ENCODE measurements at regions not wholly inside any gene's neighbourhood (a gene's known extent, or its start where the extent isn't known, plus 50 kb on each side); places are given as distances from the start of the nearest gene placed in this dataset.

DNA sequence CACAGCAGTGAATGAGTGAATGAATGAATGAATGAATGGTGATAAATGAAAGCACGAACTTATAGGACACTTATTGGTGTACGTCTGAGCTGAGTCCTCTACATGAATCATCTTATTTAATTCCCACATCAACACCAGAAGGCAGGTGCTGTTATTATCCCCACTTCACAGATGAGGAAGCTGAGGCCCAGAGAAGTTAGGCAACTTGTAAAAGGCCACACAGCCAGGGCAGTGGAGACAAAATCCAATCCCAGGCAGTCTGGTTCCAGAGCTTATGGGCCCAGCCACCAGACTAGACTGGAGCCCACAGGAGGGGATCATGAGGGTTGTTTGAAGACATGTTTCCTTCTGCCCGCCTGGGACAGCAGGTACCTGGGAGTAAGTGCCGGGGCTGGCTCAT is 364.0 kb downstream of the MN1 start:
- no peak for DNase-seq

GRCh38 chr22:27438271-27438980 is 363.1 kb downstream of the MN1 start:
- DNase-seq, result no peak

- DNase-seq, result no peak
Observed at GRCh38 chr22:27439131-27439530, 362.4 kb downstream of the MN1 start.

- no peak for DNase-seq
Observed at GRCh38 chr22:27440304-27440865, 361.2 kb downstream of the MN1 start.

- no peak for DNase-seq
Observed at GRCh38 chr22:27441706-27442475, 359.7 kb downstream of the MN1 start.

DNA sequence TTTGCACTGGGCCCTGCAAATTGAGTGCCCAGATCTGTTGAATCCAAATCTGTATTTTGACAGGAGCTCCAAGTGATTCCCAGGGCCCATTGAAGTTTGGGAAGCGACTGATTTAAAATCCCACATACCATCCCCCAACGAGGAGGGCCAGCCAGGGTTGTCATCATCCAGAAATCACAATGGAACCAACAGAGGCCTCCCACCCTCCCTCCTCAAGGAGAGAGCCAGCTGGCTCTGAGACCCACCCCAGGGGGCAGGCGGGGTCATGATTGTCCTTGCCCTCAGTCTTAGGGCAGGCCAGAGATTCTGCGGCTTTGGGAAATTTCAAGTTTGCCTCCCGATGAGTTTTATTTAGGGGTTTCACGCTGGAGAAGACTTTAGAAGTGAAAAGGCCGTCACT is 358.2 kb downstream of the MN1 start:
- no peak for DNase-seq

- no peak for DNase-seq
Observed at GRCh38 chr22:27445881-27446280, 355.7 kb downstream of the MN1 start.

- no peak for DNase-seq
Observed at GRCh38 chr22:27447289-27447688, 354.3 kb downstream of the MN1 start.

DNA sequence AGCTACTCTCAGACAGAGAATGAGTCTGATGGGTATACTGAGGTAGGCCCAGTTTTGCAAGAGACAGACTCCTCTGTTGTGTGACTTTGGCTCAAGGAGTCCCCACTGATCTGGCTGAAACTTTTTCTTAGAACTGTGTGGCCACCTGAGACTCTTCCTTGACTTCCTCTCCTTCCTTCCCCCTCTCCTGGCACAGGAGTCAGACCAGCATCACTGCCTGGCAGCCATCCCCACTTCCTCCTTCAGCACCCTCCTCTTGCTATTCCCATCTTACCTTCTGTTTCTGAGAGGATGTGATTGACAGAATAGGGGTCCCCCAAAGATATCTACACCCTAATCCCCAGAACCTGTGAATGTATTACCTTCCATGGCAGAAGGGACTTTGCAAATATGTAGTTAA is 351.1 kb downstream of the MN1 start:
- no peak for DNase-seq

DNA sequence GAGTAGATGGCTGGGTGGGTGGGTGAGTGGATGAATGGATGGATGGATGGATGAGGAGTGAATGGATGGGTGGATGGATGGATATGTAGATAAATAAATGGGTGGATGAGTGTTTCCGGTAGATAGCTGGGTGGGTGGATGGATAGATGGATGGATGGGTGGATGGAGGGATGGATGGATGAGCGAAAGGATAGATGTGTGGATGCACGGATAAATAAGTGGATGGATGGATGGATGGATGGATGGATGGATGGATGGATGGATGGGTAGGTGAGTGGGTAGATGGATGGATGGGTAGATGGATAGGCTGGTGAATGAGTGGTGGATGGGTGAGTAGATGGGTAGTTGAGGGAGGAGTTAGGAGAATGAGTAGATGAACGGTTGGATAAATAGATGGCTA is 349.3 kb downstream of the MN1 start:
- no peak for DNase-seq

DNA sequence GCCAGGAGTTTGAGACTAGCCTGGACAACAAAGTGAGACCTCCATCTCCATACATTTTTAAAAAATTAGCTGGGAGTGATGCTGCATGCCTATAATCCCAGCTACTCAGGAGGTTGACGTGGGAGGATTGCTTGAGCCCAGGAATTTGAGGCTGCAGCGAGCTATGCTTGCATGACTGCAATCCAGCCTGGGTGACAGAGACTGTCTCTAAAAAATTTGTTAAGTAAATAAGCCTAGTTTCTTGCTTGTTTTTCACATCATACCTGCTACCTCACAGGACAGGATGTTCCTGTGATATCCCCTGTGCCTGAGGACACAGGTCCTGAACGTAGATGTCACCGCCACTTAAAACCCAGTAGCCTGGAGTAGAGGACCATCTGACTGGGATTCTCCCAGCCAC is 348.6 kb downstream of the MN1 start:
- no peak for DNase-seq

DNA sequence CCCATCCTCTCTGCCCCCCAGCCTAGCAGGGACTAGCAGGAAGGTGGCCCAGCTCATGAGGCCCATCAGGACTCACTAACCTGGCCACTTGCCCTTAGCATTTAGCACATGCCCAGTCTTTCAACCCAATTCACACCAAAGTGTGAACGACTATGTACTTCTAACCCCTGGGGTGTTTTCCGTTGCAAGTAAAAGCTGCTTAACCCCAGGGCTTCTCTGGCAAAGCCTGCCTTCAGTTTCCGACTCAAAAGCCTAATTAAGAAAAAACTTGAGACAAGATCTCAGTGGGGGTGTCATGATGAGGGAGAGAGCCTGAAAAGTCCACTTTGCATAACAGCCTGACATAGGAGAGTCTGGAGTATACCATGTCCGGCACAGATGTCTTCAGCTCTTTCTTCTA is 347.8 kb downstream of the MN1 start:
- DNase-seq, result no peak

GRCh38 chr22:27454807-27455450 is 346.6 kb downstream of the MN1 start:
- no peak for DNase-seq

GRCh38 chr22:27455526-27455925 is 346.0 kb downstream of the MN1 start:
- no peak for DNase-seq

GRCh38 chr22:27456696-27457503 is 344.7 kb downstream of the MN1 start:
- DNase-seq, result no peak

DNA sequence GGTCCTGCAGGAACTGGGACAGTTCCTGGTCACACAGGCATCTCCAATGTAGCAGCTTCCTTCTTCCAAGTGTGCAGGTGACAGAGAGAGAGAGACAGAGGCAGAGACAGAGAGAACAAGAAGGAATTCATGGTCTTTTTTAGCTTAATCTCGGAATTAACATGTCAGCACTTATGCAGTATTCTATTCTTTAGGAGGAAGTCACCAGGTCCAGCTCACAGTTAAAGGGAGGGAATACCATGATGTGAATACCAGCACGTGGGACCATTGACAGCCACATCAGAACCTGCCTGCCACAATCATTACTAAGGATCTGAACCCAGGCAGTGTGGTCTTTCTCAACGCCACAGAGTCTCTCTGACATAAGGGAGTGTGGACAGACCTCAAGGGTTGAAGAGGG is 341.6 kb downstream of the MN1 start:
- DNase-seq, result no peak

- no peak for DNase-seq
Observed at GRCh38 chr22:27460591-27461347, 340.8 kb downstream of the MN1 start.

- no peak for DNase-seq
Observed at GRCh38 chr22:27461470-27461869, 340.1 kb downstream of the MN1 start.

DNA sequence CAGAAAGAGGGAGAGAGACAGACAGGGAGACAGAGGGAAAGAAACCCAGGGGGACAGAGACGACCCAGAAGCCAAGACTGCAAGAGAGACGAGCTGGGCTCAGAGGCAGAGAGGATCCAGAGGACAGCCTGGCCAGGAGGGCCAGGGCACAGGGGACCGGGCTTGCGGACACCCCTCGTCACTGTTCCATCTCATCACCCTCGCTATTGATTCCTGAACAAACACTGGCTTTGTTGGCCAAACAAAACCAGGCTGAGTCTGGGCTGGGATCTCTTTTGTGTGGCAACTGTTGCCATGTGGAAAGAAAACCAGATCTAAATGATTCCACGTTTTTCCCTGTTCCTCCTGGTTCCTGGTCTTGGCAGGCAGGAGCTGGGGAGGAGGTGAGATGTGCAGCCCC is 339.4 kb downstream of the MN1 start:
- no peak for DNase-seq

DNA sequence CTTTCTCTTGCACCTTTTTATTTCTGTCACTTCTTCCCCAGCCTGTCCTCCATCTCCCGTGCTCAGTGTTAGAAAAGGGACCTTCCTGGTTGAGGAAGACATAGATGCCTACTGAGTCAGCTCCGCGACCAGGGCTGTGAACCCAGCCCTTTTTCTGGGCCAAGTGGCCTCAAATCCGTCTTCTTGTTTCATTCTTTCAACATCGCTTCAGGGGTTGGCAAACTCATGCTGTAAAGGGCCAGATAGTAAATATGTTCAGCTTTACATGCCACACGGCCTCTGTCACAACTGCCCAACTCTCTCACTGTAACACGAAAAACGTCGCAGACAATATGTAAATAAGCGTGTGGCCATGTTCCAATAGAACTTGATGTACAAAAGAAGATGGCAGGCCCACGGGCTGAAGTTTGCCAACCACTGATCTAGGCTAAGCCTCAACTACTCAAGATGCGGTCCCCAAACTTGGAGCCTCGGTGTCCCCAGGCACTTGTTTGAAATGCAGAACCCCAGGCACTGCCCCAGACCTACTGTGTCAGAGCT is 338.4 kb downstream of the MN1 start:
- DNase-seq, result no peak

DNA sequence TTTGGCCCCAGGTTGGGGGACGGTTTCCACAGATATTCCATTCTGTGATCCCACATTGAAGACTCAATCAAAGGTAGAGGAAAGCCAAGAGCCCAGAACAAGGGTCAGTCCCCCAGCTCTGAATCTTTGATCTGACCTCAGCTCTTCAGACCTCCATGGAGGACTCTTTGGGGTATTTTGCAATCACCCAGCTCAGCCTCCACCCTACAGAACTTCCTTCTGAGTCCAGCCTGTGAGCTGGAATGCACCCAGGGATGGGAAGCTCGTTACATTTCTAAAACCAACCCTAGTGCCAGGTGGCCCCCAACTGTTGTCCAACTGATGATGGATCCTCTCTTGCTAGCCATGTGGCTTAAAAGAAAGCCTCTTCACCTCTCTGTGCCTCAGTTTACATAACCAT is 335.3 kb downstream of the MN1 start:
- no peak for DNase-seq

Data from activated CD4-positive, alpha-beta T cell treated with anti-CD3 and anti-CD28 coated beads for 48 hours (primary cell).